ENCODE measurements at regions not wholly inside any gene's neighbourhood (a gene's known extent, or its start where the extent isn't known, plus 50 kb on each side); places are given as distances from the start of the nearest gene placed in this dataset.

- H3K27ac ChIP-seq = peak overlapping the region; percentile 67 to 82 (median 76)
- no peaks in the 10 kb centered on the region for H3K9me3 ChIP-seq
- H3K4me1 ChIP-seq = peaks cover 53 to 87% (median 67%) of the 10 kb centered on the region in 3 donors
- H3K36me3 ChIP-seq = no peaks in the 10 kb centered on the region
- DNase-seq = no peak
- intact Hi-C loops (cut with DNase I) = no loop called here
- H3K4me3 ChIP-seq = no peak overlapping the region
- no peaks in the 10 kb centered on the region for H3K27me3 ChIP-seq
- 45 to 50% methylated on average over 10 to 12 of the region's 14 CpGs for WGBS, 2 donors
- TF ChIP-seq POLR2A (IDR thresholded peaks at IDR 0.05) (no peak), CTCF (IDR thresholded peaks at IDR 0.05) (peak in 4 of 6 experiments; percentile 6 to 33 (median 20))
Measured at GRCh38 chr2:8539743-8540551, 141.9 kb upstream of the ID2 start.

GRCh38 chr2:8540552-8541055, 141.3 kb upstream of the ID2 start:
- TF ChIP-seq POLR2A (IDR thresholded peaks at IDR 0.05) (no peak), CTCF (IDR thresholded peaks at IDR 0.05) (no peak)
- H3K36me3 ChIP-seq = no peaks in the 10 kb centered on the region
- no peak for DNase-seq
- no peak overlapping the region for H3K4me3 ChIP-seq
- no peaks in the 10 kb centered on the region for H3K9me3 ChIP-seq
- intact Hi-C loops (cut with DNase I) = no loop called here
- H3K4me1 ChIP-seq = peaks cover 46 to 87% (median 66%) of the 10 kb centered on the region in 3 donors
- peak overlapping the region; percentile 67 to 79 (median 74) for H3K27ac ChIP-seq
- WGBS, 2 donors = 64 to 72% methylated on average over 1 to 2 of the region's 2 CpGs
- H3K27me3 ChIP-seq = no peaks in the 10 kb centered on the region

- no peaks in the 10 kb centered on the region for H3K9me3 ChIP-seq
- DNase-seq = no peak
- no peaks in the 10 kb centered on the region for H3K27me3 ChIP-seq
- WGBS, 2 donors = 88 to 90% methylated on average over 7 to 8 of the region's 8 CpGs
- no peak for TF ChIP-seq CTCF (IDR thresholded peaks at IDR 0.05)
- TF ChIP-seq POLR2A (IDR thresholded peaks at IDR 0.05) = no peak
- no peaks in the 10 kb centered on the region for H3K36me3 ChIP-seq
- peak overlapping the region in 1 of 4 donors; percentile 73 for H3K27ac ChIP-seq
- H3K4me3 ChIP-seq = no peak overlapping the region
- H3K4me1 ChIP-seq = peaks cover 40 to 81% (median 60%) of the 10 kb centered on the region in 3 donors
- intact Hi-C loops (cut with DNase I) = no loop called here
Measured at GRCh38 chr2:8541223-8541622, 140.6 kb upstream of the ID2 start.

- Histone ChIP-seq H3K36me3 (no peaks in the 10 kb centered on the region), H3K9me3 (no peaks in the 10 kb centered on the region), H3K27me3 (no peaks in the 10 kb centered on the region), H3K27ac (no peak overlapping the region), H3K4me1 (peaks cover 36 to 77% (median 56%) of the 10 kb centered on the region in 3 donors), H3K4me3 (no peak overlapping the region)
- DNase-seq = no peak
- TF ChIP-seq POLR2A (IDR thresholded peaks at IDR 0.05) (no peak), CTCF (IDR thresholded peaks at IDR 0.05) (no peak)
- intact Hi-C loops (cut with DNase I) = no loop called here
- 95 to 98% methylated on average over 12 to 14 of the region's 14 CpGs for WGBS, 2 donors
Measured at GRCh38 chr2:8541636-8542035, 140.2 kb upstream of the ID2 start.

GRCh38 chr2:8542381-8543059, 139.3 kb upstream of the ID2 start:
- whole genome bisulfite sequencing, 2 donors = 79 to 93% methylated on average over 3 to 5 of the region's 5 CpGs
- no peak for DNase-seq
- TF ChIP-seq POLR2A (IDR thresholded peaks at IDR 0.05) = no peak
- TF ChIP-seq CTCF (IDR thresholded peaks at IDR 0.05) = no peak

More at GRCh38 chr2:8542381-8543059, 139.3 kb upstream of the ID2 start:
- intact Hi-C loops (cut with DNase I) = no loop called here
- no peaks in the 10 kb centered on the region for H3K9me3 ChIP-seq
- no peaks in the 10 kb centered on the region for H3K27me3 ChIP-seq
- peaks cover 33 to 68% (median 47%) of the 10 kb centered on the region in 3 donors for H3K4me1 ChIP-seq
- peak overlapping the region; percentile 49 to 88 (median 66) for H3K27ac ChIP-seq
- no peak overlapping the region for H3K4me3 ChIP-seq
- H3K36me3 ChIP-seq = no peaks in the 10 kb centered on the region
